GM12873 (cell line): ENCODE measurements at regions not wholly inside any gene's neighbourhood (a gene's known extent, or its start where the extent isn't known, plus 50 kb on each side); places are given as distances from the start of the nearest gene placed in this dataset.

Source experiments
- CTCF ChIP-seq: IDR thresholded peaks from 2 replicates; pipeline ENCODE4 v1.5.1; 2012; ENCODE audit warnings: low read depth, mild to moderate bottlenecking, moderate library complexity, low read length, control low read depth; ENCODE audit not compliant: insufficient read depth; ENCODE audit errors: missing control alignments

- TF ChIP-seq CTCF = no peak
These were observed 211.0 kb upstream of the REG3G start for GRCh38 chr2:78814331-78814986.

- TF ChIP-seq CTCF = no peak
These were observed 208.1 kb upstream of the REG3G start for GRCh38 chr2:78817430-78817829.

- TF ChIP-seq CTCF = no peak
These were observed 193.0 kb upstream of the REG3G start for GRCh38 chr2:78832481-78832880.

GRCh38 chr2:78839259-78839658 is 186.2 kb upstream of the REG3G start:
- TF ChIP-seq CTCF = no peak

- no peak for TF ChIP-seq CTCF
These were observed 179.8 kb upstream of the REG3G start for GRCh38 chr2:78845664-78846185.

- peak; percentile 45 for TF ChIP-seq CTCF
These were observed 164.0 kb upstream of the REG3G start for GRCh38 chr2:78861546-78861945.

- TF ChIP-seq CTCF = no peak
These were observed 161.3 kb upstream of the REG3G start for GRCh38 chr2:78864205-78864604.
